ENCODE measurements at regions not wholly inside any gene's neighbourhood (a gene's known extent, or its start where the extent isn't known, plus 50 kb on each side); places are given as distances from the start of the nearest gene placed in this dataset.
"Not testable (repeated sequence)": the region's sequence is repeated elsewhere in the genome, so short reads cannot be mapped to it uniquely, and the experiment has no call there.

- DNase-seq (ENCODE audit: low spot score), result no peak
These were observed 1237.0 kb upstream of the USP15 start for GRCh38 chr12:61023231-61023630.

DNA sequence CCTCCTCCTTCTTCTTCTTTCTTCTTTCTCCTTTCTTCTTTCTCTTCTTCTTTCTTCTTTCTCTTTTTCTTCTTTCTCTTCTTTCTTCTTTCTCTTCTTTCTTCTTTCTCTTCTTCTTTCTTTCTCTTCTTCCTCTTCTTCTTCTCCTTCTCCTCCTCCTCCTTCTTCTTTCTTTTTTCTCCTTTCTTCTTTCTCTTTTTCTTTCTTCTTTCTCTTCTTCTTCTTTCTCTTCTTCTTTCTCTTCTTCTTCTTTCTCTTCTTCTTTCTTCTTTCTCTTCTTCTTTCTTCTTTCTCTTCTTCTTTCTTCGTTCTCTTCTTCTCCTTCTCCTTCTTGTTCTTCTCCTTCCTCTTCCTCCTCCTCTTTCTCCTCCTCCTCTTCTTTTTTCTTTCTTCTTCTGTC, 1230.7 kb upstream of the USP15 start:
- no peak for DNase-seq (ENCODE audit: low spot score)

DNA sequence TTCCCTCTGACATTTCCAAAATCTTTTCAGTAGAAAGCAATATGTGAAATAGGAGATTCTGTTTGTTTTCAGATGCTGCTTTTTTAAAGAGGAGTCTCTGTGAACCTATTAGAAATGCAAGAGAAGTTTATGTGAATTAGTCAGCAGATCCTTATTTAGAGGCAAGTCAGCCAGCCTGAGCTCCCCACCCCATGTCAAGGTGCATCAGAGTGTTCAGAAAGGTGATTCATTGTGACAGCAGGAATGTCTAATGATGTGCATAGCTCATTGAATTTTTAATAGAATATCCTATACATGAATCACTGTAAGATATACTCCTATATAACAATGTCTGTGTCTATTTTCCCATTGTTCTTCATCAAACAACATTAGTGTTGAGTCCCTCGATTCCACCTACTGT, 1222.4 kb upstream of the USP15 start:
- no peak for DNase-seq (ENCODE audit: low spot score)

- DNase-seq (ENCODE audit: low spot score), result no peak
These were observed 1216.4 kb upstream of the USP15 start for GRCh38 chr12:61043838-61044237.

DNA sequence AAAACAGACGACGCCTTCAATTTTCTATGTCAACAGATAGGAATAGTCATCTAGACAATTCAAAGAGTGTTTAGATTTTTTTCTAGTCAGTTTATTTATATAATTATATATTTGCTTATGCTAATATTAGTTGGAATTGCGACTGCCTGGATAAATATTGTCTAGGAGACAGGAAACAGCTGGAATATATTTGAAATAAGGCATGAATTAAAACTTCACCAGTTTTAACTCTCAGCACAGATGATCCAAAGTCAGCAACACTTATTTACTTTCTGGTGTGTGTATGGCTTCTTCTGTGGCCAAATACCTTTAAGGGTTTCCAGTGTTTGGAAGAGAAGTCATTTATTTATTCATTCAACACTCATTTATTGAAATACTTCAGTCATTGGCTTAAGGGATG, 1215.4 kb upstream of the USP15 start:
- no peak for DNase-seq (ENCODE audit: low spot score)

DNA sequence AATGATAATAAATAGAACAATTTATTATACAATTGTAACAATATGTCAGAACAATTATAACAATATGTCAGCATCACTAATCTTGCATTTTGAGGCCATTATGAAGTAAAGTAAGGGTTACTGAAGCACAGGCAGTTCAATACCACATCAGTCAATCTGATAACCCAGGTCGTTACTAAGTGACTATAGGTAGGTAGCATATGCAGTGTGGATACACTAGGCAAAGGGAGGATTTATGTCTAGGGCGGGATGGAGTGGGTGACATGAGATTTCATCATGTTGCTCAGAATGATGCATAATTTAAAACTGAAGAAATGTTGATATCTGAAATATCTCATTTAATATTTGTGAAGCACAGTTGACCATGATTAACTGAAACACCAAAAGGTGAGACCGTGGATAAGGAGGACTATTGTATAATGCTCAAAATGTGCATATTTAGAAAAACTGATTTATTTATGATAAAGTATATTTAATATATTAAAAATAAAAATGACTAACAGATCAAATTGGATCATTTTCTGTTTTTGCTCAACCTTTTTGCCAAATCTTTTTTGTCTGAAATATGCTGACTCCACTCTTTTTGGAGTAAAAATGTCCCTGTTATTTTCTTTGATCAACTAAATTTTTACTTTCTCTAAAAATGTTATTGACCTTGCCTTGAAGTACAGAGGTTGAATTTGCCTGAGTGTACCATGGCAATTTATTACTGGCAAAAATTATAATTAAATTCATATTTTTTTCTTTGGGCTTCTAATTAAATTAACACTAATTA, 1189.4 kb upstream of the USP15 start:
- no peak for DNase-seq (ENCODE audit: low spot score)

- DNase-seq (ENCODE audit: low spot score), result no peak
These were observed 1187.5 kb upstream of the USP15 start for GRCh38 chr12:61072717-61073116.

GRCh38 chr12:61095111-61095510, 1165.1 kb upstream of the USP15 start:
- DNase-seq (ENCODE audit: low spot score), result no peak

DNA sequence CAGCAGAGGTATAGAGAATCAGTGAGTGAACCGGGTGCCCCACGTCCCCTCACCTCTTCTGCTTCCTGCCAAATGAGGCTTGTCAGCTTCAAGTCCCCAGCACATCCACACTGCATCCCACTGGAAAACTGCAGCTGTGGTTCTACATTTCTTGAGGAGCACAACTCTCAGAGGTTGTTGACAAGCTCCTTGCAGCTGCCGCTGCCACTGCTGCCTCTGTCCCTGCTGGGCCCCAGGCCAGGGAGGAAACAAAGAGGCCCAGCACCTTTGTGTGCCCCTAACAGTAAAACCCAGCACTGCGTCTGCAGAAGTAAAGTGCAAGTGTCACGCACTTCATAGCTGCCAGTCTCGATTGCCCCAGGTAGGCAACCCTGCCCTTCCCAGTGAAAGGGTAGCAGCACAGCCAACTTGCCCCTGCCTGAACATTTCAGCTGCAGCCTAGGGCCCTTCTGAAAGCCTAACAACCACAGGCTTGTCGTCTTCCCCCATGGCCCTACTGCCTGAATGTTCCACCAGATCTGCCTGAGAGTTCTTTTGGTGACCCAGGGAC, 1162.1 kb upstream of the USP15 start:
- no peak for DNase-seq (ENCODE audit: low spot score)

DNA sequence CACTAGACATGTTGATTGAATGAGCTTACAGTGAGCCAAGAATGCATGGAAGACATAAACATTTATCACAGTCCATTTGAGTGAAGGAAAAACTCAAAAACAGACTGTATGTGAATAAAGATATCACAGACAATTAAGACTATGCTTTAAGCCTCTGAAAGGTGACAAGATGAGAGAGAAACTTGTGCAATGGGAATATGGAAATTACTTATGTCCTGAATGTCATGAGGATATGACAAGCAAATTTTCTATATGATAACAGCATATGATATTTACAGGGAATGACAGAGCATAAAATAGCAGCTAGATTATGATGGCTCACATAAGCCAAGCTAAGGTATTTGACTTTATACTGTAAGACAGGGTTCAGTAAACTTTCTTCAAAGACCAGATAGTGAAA, 1153.1 kb upstream of the USP15 start:
- DNase-seq (ENCODE audit: low spot score), result no peak

DNA sequence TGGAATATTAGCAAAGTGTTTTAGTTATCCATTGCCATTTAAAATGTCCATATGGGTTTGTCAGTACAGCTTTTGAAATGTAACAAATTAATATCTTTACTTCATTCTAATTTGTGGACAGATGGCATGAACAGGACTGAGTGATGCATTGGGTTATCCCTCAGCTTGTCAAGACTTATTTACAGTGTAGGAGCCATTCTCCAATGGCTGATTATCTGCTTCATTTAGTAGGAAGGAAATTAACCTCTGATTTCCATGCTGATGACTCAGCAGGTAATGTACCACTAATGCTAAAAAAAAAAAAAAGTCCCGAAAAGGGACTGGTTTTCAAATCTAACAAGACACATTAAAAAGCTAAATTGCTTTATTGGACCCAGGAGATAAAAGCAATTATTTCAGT, 1149.0 kb upstream of the USP15 start:
- DNase-seq (ENCODE audit: low spot score), result no peak

- DNase-seq (ENCODE audit: low spot score), result no peak
These were observed 1122.4 kb upstream of the USP15 start for GRCh38 chr12:61137677-61138414.

GRCh38 chr12:61138415-61138759, 1121.8 kb upstream of the USP15 start:
- DNase-seq (ENCODE audit: low spot score), result no peak

DNA sequence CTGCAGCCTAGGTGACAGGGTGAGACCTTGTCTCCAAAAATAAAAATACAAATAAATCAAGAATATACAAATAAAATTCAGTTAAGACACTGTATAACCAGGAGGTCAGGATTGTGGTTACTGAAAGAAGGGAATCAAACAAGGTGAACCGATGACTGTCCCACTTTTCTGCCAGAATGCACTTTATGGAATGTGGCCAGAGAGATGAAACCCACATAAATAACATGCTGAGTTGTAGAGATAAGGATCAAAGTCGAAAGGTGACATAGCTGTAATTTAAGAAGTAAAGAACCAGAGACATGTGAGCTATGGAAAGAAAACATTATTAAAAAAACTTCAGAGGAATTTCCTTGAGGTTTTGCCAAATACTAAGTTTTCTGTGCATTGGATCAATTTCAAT, 1098.2 kb upstream of the USP15 start:
- DNase-seq (ENCODE audit: low spot score), result no peak

DNA sequence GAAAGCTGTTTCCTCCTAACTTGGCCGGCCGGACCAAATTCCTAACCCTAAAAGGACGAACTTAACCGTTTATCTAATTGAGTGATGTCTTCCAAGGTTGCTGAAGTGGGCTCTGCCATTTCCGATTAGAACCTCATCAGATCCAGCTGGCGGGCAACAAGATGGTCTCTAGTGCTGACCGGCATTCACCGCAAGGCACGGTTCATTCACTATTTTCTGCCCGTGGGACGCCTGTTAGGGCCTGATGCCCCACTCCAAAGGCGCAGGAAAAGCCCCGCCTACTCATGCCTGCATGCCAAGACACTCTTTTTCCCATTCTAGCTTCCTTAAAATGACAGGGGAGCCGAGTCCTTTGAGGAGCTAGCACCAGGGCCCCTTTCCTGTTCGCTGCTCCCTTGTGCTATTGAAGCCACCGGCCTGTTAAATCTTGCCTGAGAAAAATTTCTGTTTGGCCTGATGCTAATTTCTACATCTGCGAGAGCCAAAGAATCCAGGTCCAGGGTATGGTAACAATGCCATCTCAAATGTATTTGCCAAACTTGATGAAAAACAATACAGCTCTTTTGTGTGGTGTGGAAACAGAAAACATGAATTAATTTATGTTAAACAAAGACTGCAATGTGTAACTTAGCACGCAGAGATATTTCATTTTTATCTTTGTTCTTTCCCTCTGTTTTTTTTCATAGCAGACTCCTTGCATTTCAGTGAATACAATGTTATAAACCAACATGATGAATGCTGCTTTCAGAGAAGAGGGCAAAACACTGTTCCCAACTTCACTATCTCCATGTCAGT, 1071.2 kb upstream of the USP15 start:
- no peak for DNase-seq (ENCODE audit: low spot score)

DNA sequence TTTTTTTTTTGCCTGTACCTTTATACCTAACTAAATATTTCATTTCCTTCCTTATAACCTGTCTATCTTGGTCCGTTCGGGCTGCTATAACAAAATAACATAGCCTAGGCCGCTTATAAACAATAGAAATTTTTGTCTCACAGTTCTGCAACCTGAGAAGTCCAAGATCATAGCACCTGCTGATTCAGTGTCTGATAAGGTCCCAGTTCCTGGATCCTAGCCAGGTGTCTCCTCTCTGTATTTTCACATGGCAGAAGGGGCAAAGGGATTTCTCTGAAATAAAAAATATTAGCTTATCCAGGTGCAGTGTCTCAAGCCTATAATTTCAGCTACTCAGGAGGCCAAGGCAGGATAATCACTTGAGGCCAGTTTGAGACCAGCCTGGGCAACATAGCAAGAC, 1046.6 kb upstream of the USP15 start:
- DNase-seq (ENCODE audit: low spot score), result no peak

DNA sequence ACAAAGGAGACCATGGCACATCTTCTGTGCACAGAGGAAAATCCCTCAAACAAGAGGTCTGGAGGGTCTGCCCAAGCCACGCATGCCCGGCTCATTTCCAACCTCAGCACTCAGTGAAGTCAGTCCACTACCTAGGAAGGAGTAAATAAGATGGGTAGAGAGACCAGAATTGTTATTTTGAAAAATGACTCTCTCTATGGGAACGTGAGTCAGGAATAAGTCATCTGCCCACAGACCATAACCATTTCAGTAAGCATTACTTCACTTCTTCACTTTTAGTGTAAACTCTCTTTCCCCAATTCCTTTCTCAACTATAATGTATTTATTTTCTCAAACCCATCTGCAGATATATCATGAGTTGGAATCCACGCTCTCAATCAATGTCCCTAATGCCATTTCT, 1039.9 kb upstream of the USP15 start:
- no peak for DNase-seq (ENCODE audit: low spot score)

DNA sequence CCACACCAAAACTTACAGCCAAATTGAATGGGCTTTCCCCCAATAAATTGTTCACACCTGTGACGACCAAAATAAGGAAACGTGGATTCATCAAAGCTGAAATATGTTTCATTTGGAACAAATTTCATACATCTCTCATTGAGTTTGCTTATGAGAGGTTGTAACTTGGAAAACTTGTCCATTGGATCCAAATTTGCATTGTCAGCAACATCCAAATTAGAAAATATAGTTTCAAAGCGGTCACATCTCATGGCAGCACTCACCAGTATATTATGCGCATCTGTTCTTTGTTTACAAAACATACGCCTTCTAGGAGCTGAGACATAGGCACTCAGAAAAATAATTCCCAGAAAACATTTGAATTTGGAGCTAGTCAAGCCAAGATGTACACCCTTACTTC, 1028.2 kb upstream of the USP15 start:
- no peak for DNase-seq (ENCODE audit: low spot score)

GRCh38 chr12:61250303-61250702, 1009.9 kb upstream of the USP15 start:
- no peak for DNase-seq (ENCODE audit: low spot score)

GRCh38 chr12:61251076-61251475, 1009.1 kb upstream of the USP15 start:
- DNase-seq (ENCODE audit: low spot score), result no peak

GRCh38 chr12:61254225-61254624, 1006.0 kb upstream of the USP15 start:
- DNase-seq (ENCODE audit: low spot score), result no peak

GRCh38 chr12:61264294-61264693, 995.9 kb upstream of the USP15 start:
- DNase-seq (ENCODE audit: low spot score), result not testable (repeated sequence)
